Stimulated activated effector memory CD8-positive, alpha-beta T cell treated with anti-CD3 and anti-CD28 coated beads, Interleukin-12 subunit alpha, Interleukin-12 subunit beta, amount 100 ng/mL, for 72 hours (primary cell): ENCODE measurements at regions not wholly inside any gene's neighbourhood (a gene's known extent, or its start where the extent isn't known, plus 50 kb on each side); places are given as distances from the start of the nearest gene placed in this dataset.

Experiments used
- ATAC-seq: fragments of 150-1000 bp; cut with Tn5 transposase; 2 replicates; pipeline ENCODE4 v1.10.0; 2021
- DNase-seq, 2 donors: peaks; one replicate each; pipeline ENCODE4 v3.0.0; 2021 to 2022; ENCODE audit warnings: low spot score in 2 of 2
- H3K27ac Mint-ChIP-seq: one replicate; pipeline ENCODE4 v1.8.0; 2022; ENCODE audit warnings: mild to moderate bottlenecking, mixed read lengths
- H3K36me3 Mint-ChIP-seq: one replicate; pipeline ENCODE4 v1.8.0; 2022; ENCODE audit warnings: mild to moderate bottlenecking, mixed read lengths
- H3K4me1 Mint-ChIP-seq: one replicate; pipeline ENCODE4 v1.8.0; 2022; ENCODE audit warnings: mixed read lengths
- H3K4me3 Mint-ChIP-seq: one replicate; pipeline ENCODE4 v1.8.0; 2022; ENCODE audit warnings: mild to moderate bottlenecking, mixed read lengths
- H3K9me3 Mint-ChIP-seq: one replicate; pipeline ENCODE4 v1.8.0; 2022; ENCODE audit warnings: mixed read lengths

DNA sequence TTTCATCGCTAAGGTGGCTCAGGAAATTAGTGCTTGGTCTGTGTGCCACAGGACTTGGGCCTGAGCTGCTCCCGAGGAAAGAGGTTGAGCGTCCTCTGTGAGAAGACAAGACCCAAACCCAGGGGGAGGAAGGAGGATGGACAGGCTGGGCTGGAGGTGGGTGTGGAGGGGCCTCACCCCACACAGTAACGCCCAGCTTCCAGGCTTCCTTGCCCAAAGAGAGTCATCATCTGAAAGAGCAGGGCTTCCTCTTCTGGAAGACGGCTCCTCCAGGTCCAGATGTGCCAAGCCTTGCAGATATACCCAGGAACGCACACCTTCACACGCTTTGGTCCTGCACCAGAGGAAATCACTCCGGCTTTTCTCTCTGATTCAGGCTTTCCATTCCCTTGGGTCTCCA, 127.8 kb upstream of the MGMT start:
- ATAC-seq (no peak), DNase-seq (no peak)
- Mint-ChIP-seq H3K27ac (no peak overlapping the region), H3K36me3 (no peaks in the 10 kb centered on the region), H3K4me1 (no peaks in the 10 kb centered on the region), H3K4me3 (no peak overlapping the region), H3K9me3 (no peaks in the 10 kb centered on the region)

DNA sequence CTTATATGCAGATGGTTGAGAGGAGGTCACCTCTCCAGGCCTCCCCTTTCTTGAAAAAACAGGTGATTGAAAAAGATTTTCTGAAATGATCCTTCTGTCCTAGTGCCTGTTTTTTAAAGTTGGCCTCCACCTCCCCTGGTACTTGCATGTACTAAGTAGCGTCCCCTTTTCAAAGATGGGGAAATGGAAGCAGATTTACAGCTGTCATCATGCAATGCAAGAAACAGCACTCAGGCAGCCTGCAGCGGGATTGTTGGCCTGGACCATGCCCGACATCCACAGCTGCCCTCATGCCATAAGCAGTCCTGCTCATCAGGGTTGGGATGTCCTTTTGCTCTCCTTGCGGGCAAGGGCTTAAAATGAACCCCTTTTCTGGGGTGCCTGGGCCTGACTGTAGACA, 127.2 kb upstream of the MGMT start:
- H3K9me3 Mint-ChIP-seq = no peaks in the 10 kb centered on the region
- no peak overlapping the region for H3K27ac Mint-ChIP-seq
- H3K4me3 Mint-ChIP-seq = no peak overlapping the region
- ATAC-seq (no peak), DNase-seq (no peak)
- no peaks in the 10 kb centered on the region for H3K36me3 Mint-ChIP-seq
- H3K4me1 Mint-ChIP-seq = no peaks in the 10 kb centered on the region

GRCh38 chr10:129341087-129341486, 126.0 kb upstream of the MGMT start:
- H3K4me1 Mint-ChIP-seq = no peaks in the 10 kb centered on the region
- H3K27ac Mint-ChIP-seq = no peak overlapping the region
- no peak overlapping the region for H3K4me3 Mint-ChIP-seq
- ATAC-seq (no peak), DNase-seq (no peak)
- H3K36me3 Mint-ChIP-seq = no peaks in the 10 kb centered on the region
- no peaks in the 10 kb centered on the region for H3K9me3 Mint-ChIP-seq

DNA sequence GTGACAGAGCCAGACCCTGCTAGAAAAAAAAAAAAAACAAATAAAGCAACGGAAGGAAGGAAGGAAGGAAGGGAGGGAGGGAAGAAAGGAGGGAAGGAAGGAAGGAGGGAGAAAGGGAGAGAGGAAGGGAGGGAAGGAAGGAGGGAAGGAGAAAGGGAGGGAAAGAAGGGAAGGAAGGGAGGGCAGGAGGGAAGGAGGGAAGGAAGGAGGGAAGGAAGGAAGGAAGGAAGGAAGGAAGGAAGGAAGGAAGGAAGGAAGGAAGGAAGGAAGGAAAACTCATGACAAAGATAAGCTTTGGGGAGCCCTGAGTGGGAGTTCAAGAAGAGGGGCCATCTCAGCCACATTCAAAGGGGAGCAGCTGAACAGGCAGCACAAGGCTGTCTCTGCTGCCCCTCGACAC, 124.7 kb upstream of the MGMT start:
- Mint-ChIP-seq H3K9me3 (no peaks in the 10 kb centered on the region), H3K27ac (no peak overlapping the region), H3K36me3 (no peaks in the 10 kb centered on the region), H3K4me1 (no peaks in the 10 kb centered on the region), H3K4me3 (no peak overlapping the region)
- ATAC-seq (no peak), DNase-seq (no peak)

- H3K4me3 Mint-ChIP-seq = no peak overlapping the region
- no peak overlapping the region for H3K27ac Mint-ChIP-seq
- H3K9me3 Mint-ChIP-seq = no peaks in the 10 kb centered on the region
- DNase-seq = no peak
- peak; percentile 42 for ATAC-seq
- H3K36me3 Mint-ChIP-seq = no peaks in the 10 kb centered on the region
- no peaks in the 10 kb centered on the region for H3K4me1 Mint-ChIP-seq
Measured at GRCh38 chr10:129343141-129343540, 123.9 kb upstream of the MGMT start.

- Mint-ChIP-seq H3K4me1 (no peaks in the 10 kb centered on the region), H3K36me3 (no peaks in the 10 kb centered on the region), H3K27ac (no peak overlapping the region), H3K9me3 (no peaks in the 10 kb centered on the region), H3K4me3 (no peak overlapping the region)
- ATAC-seq (no peak), DNase-seq (no peak)
Measured at GRCh38 chr10:129344103-129344502, 122.9 kb upstream of the MGMT start.

DNA sequence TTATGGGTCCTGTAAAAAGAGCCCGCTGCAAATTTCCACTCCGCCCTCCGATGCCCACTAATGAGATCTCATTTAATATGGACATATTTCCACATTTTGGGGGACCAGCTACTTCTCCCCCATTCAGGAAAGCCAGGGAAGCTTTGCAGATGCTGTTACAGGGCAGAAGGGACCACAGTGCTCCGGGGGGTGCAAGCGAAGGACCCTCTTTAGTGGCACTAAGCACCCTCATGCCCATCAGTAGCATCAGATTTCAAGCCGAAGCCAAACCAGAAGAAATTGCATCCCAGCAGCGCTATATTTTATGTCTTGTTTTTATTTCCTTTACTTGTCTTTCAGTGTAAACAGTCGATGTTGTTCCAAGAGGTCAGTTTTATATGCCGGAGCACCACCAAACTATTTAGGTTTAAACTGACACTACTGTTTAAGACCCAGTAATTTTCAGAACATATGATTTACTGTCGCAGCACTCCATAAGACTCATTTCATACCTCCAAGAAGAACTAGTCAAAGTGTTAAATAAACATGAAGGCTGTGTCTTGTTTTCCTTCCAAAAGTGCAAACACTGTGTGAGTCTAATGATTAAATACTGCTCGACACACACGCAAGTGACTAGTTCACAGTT, 122.2 kb upstream of the MGMT start:
- DNase-seq (no peak), ATAC-seq (no peak)
- no peak overlapping the region for H3K27ac Mint-ChIP-seq
- no peaks in the 10 kb centered on the region for H3K9me3 Mint-ChIP-seq
- H3K4me1 Mint-ChIP-seq = no peaks in the 10 kb centered on the region
- H3K4me3 Mint-ChIP-seq = no peak overlapping the region
- no peaks in the 10 kb centered on the region for H3K36me3 Mint-ChIP-seq

- Mint-ChIP-seq H3K9me3 (no peaks in the 10 kb centered on the region), H3K4me1 (no peaks in the 10 kb centered on the region)
- no peak for ATAC-seq
Measured at GRCh38 chr10:129345763-129346162, 121.3 kb upstream of the MGMT start.

GRCh38 chr10:129350690-129351089, 116.4 kb upstream of the MGMT start:
- Mint-ChIP-seq H3K27ac (no peak overlapping the region), H3K9me3 (no peaks in the 10 kb centered on the region), H3K4me1 (no peaks in the 10 kb centered on the region), H3K4me3 (no peak overlapping the region), H3K36me3 (no peaks in the 10 kb centered on the region)
- DNase-seq = no peak
- ATAC-seq = no peak

More at GRCh38 chr10:129345763-129346162, 121.3 kb upstream of the MGMT start:
- Mint-ChIP-seq H3K36me3 (no peaks in the 10 kb centered on the region), H3K4me3 (no peak overlapping the region), H3K27ac (no peak overlapping the region)
- no peak for DNase-seq

GRCh38 chr10:129353101-129353500, 113.9 kb upstream of the MGMT start:
- H3K27ac Mint-ChIP-seq = no peak overlapping the region
- H3K36me3 Mint-ChIP-seq = no peaks in the 10 kb centered on the region
- no peak for ATAC-seq
- H3K9me3 Mint-ChIP-seq = peaks cover 2% of the 10 kb centered on the region
- no peak for DNase-seq
- H3K4me3 Mint-ChIP-seq = no peak overlapping the region
- no peaks in the 10 kb centered on the region for H3K4me1 Mint-ChIP-seq

GRCh38 chr10:129360046-129360445, 107.0 kb upstream of the MGMT start:
- Mint-ChIP-seq H3K4me3 (no peak overlapping the region), H3K36me3 (no peaks in the 10 kb centered on the region), H3K27ac (no peak overlapping the region), H3K4me1 (no peaks in the 10 kb centered on the region), H3K9me3 (peaks cover 6% of the 10 kb centered on the region)
- DNase-seq (no peak), ATAC-seq (no peak)

GRCh38 chr10:129361676-129362376, 105.2 kb upstream of the MGMT start:
- Mint-ChIP-seq H3K27ac (no peak overlapping the region), H3K36me3 (no peaks in the 10 kb centered on the region), H3K9me3 (peaks cover 4% of the 10 kb centered on the region), H3K4me1 (no peaks in the 10 kb centered on the region), H3K4me3 (no peak overlapping the region)
- DNase-seq (no peak), ATAC-seq (no peak)

GRCh38 chr10:129364949-129365348, 102.1 kb upstream of the MGMT start:
- ATAC-seq = no peak
- Mint-ChIP-seq H3K4me3 (no peak overlapping the region), H3K4me1 (no peaks in the 10 kb centered on the region), H3K36me3 (no peaks in the 10 kb centered on the region), H3K9me3 (peaks cover 4% of the 10 kb centered on the region), H3K27ac (no peak overlapping the region)
- DNase-seq = no peak

GRCh38 chr10:129365767-129366402, 101.2 kb upstream of the MGMT start:
- Mint-ChIP-seq H3K36me3 (no peaks in the 10 kb centered on the region), H3K27ac (no peak overlapping the region), H3K4me1 (no peaks in the 10 kb centered on the region), H3K9me3 (peaks cover 4% of the 10 kb centered on the region), H3K4me3 (no peak overlapping the region)
- ATAC-seq (no peak), DNase-seq (peak in 1 of 2 donors; percentile 33)

- Mint-ChIP-seq H3K4me3 (no peak overlapping the region), H3K36me3 (no peaks in the 10 kb centered on the region), H3K27ac (no peak overlapping the region), H3K9me3 (peaks cover 4% of the 10 kb centered on the region), H3K4me1 (no peaks in the 10 kb centered on the region)
- DNase-seq (no peak), ATAC-seq (no peak)
Measured at GRCh38 chr10:129366450-129366849, 100.6 kb upstream of the MGMT start.

GRCh38 chr10:129369566-129369965, 97.5 kb upstream of the MGMT start:
- no peak overlapping the region for H3K27ac Mint-ChIP-seq
- H3K4me3 Mint-ChIP-seq = no peak overlapping the region
- H3K36me3 Mint-ChIP-seq = no peaks in the 10 kb centered on the region
- H3K9me3 Mint-ChIP-seq = no peaks in the 10 kb centered on the region
- H3K4me1 Mint-ChIP-seq = no peaks in the 10 kb centered on the region
- ATAC-seq = no peak
- peak in 1 of 2 donors; percentile 32 for DNase-seq
